ENCODE measurements at regions not wholly inside any gene's neighbourhood (a gene's known extent, or its start where the extent isn't known, plus 50 kb on each side); places are given as distances from the start of the nearest gene placed in this dataset.
"Not testable (repeated sequence)": the region's sequence is repeated elsewhere in the genome, so short reads cannot be mapped to it uniquely, and the experiment has no call there.

- no peaks in the 10 kb centered on the region for H3K36me3 ChIP-seq (ENCODE audit: low read depth)
- no TSS peak for BruUV-seq (replicated peaks)
- no peak overlapping the region for H3K27ac ChIP-seq
- no peaks in the 10 kb centered on the region for H3K27me3 ChIP-seq (ENCODE audit: insufficient read depth, low read depth)
- H3K4me3 ChIP-seq, result no peak overlapping the region
- no peaks in the 10 kb centered on the region for H4K20me1 ChIP-seq (ENCODE audit: insufficient read depth)
- intact Hi-C loops (cut with micrococcal nuclease; ENCODE audit: unreplicated experiment), result no loop called here
- ChIA-PET CTCF (no interaction called here), POLR2A (ENCODE audit: unreplicated experiment) (no interaction called here)
- H3K4me2 ChIP-seq, result no peak overlapping the region
- H3K4me1 ChIP-seq (replicated peaks; ENCODE audit: insufficient read depth), result no peaks in the 10 kb centered on the region
- H2AFZ ChIP-seq, result no peak overlapping the region
- H3K9me2 ChIP-seq (ENCODE audit: insufficient read depth), result no peaks in the 10 kb centered on the region
- 0 out of 2 replicates have a peak, but pooled peaks cover 10% of the 10 kb centered on the region for H3K9me3 ChIP-seq (ENCODE audit: insufficient read depth, low read depth)
- DNase-seq, result no peak
- no peaks in the 10 kb centered on the region for H3F3A ChIP-seq (ENCODE audit: insufficient read depth, low read depth)
- TF ChIP-seq, protein P1, sequence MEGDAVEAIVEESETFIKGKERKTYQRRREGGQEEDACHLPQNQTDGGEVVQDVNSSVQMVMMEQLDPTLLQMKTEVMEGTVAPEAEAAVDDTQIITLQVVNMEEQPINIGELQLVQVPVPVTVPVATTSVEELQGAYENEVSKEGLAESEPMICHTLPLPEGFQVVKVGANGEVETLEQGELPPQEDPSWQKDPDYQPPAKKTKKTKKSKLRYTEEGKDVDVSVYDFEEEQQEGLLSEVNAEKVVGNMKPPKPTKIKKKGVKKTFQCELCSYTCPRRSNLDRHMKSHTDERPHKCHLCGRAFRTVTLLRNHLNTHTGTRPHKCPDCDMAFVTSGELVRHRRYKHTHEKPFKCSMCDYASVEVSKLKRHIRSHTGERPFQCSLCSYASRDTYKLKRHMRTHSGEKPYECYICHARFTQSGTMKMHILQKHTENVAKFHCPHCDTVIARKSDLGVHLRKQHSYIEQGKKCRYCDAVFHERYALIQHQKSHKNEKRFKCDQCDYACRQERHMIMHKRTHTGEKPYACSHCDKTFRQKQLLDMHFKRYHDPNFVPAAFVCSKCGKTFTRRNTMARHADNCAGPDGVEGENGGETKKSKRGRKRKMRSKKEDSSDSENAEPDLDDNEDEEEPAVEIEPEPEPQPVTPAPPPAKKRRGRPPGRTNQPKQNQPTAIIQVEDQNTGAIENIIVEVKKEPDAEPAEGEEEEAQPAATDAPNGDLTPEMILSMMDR (conservative IDR thresholded peaks at IDR 0.05), result no peak
- no peak for TF ChIP-seq EZH2 (IDR thresholded peaks at IDR 0.05; ENCODE audit: low read depth)
- no peaks in the 10 kb centered on the region for H3K79me2 ChIP-seq (ENCODE audit: low read depth)
Measured at GRCh38 chr1:96583903-96584302, 137.7 kb upstream of the PTBP2 start.

- Histone ChIP-seq H3K27ac (no peak overlapping the region), H3K4me1 (replicated peaks; ENCODE audit: insufficient read depth) (no peaks in the 10 kb centered on the region), H3K4me3 (no peak overlapping the region), H3K36me3 (ENCODE audit: low read depth) (no peaks in the 10 kb centered on the region), H3K9me3 (ENCODE audit: insufficient read depth, low read depth) (no peaks in the 10 kb centered on the region), H3K79me2 (ENCODE audit: low read depth) (no peaks in the 10 kb centered on the region), H3F3A (ENCODE audit: insufficient read depth, low read depth) (no peaks in the 10 kb centered on the region), H3K9me2 (ENCODE audit: insufficient read depth) (no peaks in the 10 kb centered on the region), H2AFZ (no peak overlapping the region; the same call in 1 of the 2 replicates), H4K20me1 (ENCODE audit: insufficient read depth) (no peaks in the 10 kb centered on the region), H3K4me2 (no peak overlapping the region), H3K27me3 (ENCODE audit: insufficient read depth, low read depth) (no peaks in the 10 kb centered on the region)
- BruUV-seq (replicated peaks), result no TSS peak
- TF ChIP-seq, protein P1 (conservative IDR thresholded peaks at IDR 0.05), result no peak
- no peak for TF ChIP-seq EZH2 (IDR thresholded peaks at IDR 0.05; ENCODE audit: low read depth)
- no peak for DNase-seq
- CTCF ChIA-PET, result no interaction called here
- intact Hi-C loops (cut with micrococcal nuclease; ENCODE audit: unreplicated experiment), result no loop called here
- POLR2A ChIA-PET (ENCODE audit: unreplicated experiment), result no interaction called here
Measured at GRCh38 chr1:96587222-96587621, 134.4 kb upstream of the PTBP2 start.

DNA sequence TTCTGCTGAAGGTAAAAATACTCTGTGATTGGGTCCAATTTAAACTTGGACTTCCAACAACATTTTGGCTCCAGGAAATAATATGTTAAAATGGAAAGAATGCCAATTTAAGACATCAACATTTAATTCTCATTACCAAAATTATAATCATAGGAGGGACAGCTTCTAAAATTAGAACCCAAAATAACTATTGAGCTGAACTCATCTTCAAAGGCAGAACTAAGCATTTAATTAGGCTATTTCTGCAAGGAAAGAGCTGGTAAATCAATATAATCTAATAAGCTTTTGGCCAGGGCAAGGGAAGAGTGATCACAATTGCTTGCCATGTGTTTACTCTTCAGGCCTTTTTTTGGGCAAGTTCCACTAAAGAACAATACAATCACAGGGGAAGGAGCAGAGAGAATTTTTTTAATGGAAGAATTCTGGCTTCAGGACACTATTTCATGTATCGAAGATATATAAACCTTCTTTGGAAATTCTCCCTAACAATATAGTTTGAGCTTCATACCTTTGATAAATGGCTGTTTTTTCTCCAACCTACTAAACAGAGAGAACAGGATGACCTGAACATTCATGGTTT lies 133.1 kb upstream of the PTBP2 start:
- Histone ChIP-seq H2AFZ (no peak overlapping the region), H3K79me2 (ENCODE audit: low read depth) (no peaks in the 10 kb centered on the region), H3K4me3 (no peak overlapping the region), H3K9me3 (ENCODE audit: insufficient read depth, low read depth) (no peaks in the 10 kb centered on the region), H3K27me3 (ENCODE audit: insufficient read depth, low read depth) (no peaks in the 10 kb centered on the region), H3K4me2 (no peak overlapping the region), H3K27ac (no peak overlapping the region), H3K36me3 (ENCODE audit: low read depth) (no peaks in the 10 kb centered on the region), H3K9me2 (ENCODE audit: insufficient read depth) (no peaks in the 10 kb centered on the region), H3K4me1 (replicated peaks; ENCODE audit: insufficient read depth) (no peaks in the 10 kb centered on the region), H4K20me1 (ENCODE audit: insufficient read depth) (no peaks in the 10 kb centered on the region), H3F3A (ENCODE audit: insufficient read depth, low read depth) (no peaks in the 10 kb centered on the region)
- ChIA-PET CTCF (no interaction called here), POLR2A (ENCODE audit: unreplicated experiment) (no interaction called here)
- DNase-seq, result no peak
- intact Hi-C loops (cut with micrococcal nuclease; ENCODE audit: unreplicated experiment), result no loop called here
- TF ChIP-seq, protein P1 (conservative IDR thresholded peaks at IDR 0.05), result no peak
- no peak for TF ChIP-seq EZH2 (IDR thresholded peaks at IDR 0.05; ENCODE audit: low read depth)
- no TSS peak for BruUV-seq (replicated peaks)

- H3K9me2 ChIP-seq (ENCODE audit: insufficient read depth); H3K4me1 ChIP-seq (replicated peaks; ENCODE audit: insufficient read depth); H3F3A ChIP-seq (ENCODE audit: insufficient read depth, low read depth); H3K79me2 ChIP-seq (ENCODE audit: low read depth); H3K4me2 ChIP-seq; H3K27ac ChIP-seq; CTCF ChIA-PET; H3K36me3 ChIP-seq (ENCODE audit: low read depth); H3K27me3 ChIP-seq (ENCODE audit: insufficient read depth, low read depth); BruUV-seq (replicated peaks); DNase-seq; POLR2A ChIA-PET (ENCODE audit: unreplicated experiment); H2AFZ ChIP-seq; H4K20me1 ChIP-seq (ENCODE audit: insufficient read depth); H3K4me3 ChIP-seq; H3K9me3 ChIP-seq (ENCODE audit: insufficient read depth, low read depth); intact Hi-C loops (cut with micrococcal nuclease; ENCODE audit: unreplicated experiment): not testable (repeated sequence)
Measured at GRCh38 chr1:96595530-96595929, 126.1 kb upstream of the PTBP2 start.

Measured in PC-9 (cell line).